Motor neuron (in vitro differentiated cells): ENCODE measurements at regions not wholly inside any gene's neighbourhood (a gene's known extent, or its start where the extent isn't known, plus 50 kb on each side); places are given as distances from the start of the nearest gene placed in this dataset.

Experiments
- ATAC-seq, 8 experiments: fragments of 200-7000 bp; cut with Tn5 transposase; replicated peaks in 6 of 8; 2 replicates each; pipeline ENCODE4 v1.8.0; 2021; ENCODE audit warnings: mild to moderate bottlenecking in 8 of 8, moderate library complexity in 8 of 8
- H3K27ac ChIP-seq, 2 donors: fragments of 250-450 bp; sonication (Bioruptor Pico); 2 replicates each; pipeline ENCODE4 v1.9.0; 2021; ENCODE audit warnings: antibody characterized with exemption in 2 of 2, mild to moderate bottlenecking in 2 of 2, moderate library complexity in 1 of 2
- H3K4me1 ChIP-seq, 2 donors: fragments of 250-450 bp; sonication (Bioruptor Pico); replicated peaks in 1 of 2; 2 replicates each; pipeline ENCODE4 v1.6.1; 2021; ENCODE audit warnings: antibody characterized with exemption in 2 of 2, mild to moderate bottlenecking in 2 of 2, moderate library complexity in 1 of 2
- H3K4me3 ChIP-seq, 5 donors: fragments of 250-450 bp; sonication (Bioruptor Pico); 2 replicates each; pipeline ENCODE4 v1.9.0; 2021; ENCODE audit warnings: antibody characterized with exemption in 5 of 5, mild to moderate bottlenecking in 5 of 5, moderate library complexity in 4 of 5
- WGBS, 10 experiments: fragments of 450-650 bp; shearing (Covaris generic); methylation state at CpG; one replicate each; pipeline ENCODE4 v1.0.0; 2022; 5-methylcytosine and 5-hydroxymethylcytosine counted together
- in situ Hi-C, 9 experiments: fragments of 400-800 bp; cut with MboI; loops; one replicate each; pipeline ENCODE4 v1.15.0; 2021; ENCODE audit warnings: low sequenced_read_pairs in 9 of 9, low pct_unique_long_range_greater_than_20kb in 2 of 9; ENCODE audit not compliant: unreplicated experiment in 9 of 9

- 0 to 100% (median 74%) methylated on average over 1 to 5 of the region's 5 CpGs; no CpG with 5 or more reads in 1 of the 10 experiments for WGBS, 10 experiments
- no peak for ATAC-seq
- Histone ChIP-seq H3K4me1 (no peaks in the 10 kb centered on the region), H3K4me3 (no peak overlapping the region), H3K27ac (no peak overlapping the region)
- in situ Hi-C loops = no loop called here
Measured at GRCh38 chr18:2409906-2410305, 161.4 kb downstream of the METTL4 start.

GRCh38 chr18:2410688-2411087 is 160.6 kb downstream of the METTL4 start:
- ATAC-seq = no peak
- H3K4me3 ChIP-seq = no peak overlapping the region
- in situ Hi-C loops = no loop called here
- H3K4me1 ChIP-seq = no peaks in the 10 kb centered on the region
- H3K27ac ChIP-seq = no peak overlapping the region
- 18 to 100% (median 71%) methylated on average over 1 of the region's 1 CpG; no CpG with 5 or more reads in 1 of the 10 experiments for WGBS, 10 experiments

GRCh38 chr18:2411381-2411960 is 159.8 kb downstream of the METTL4 start:
- Histone ChIP-seq H3K4me3 (no peak overlapping the region), H3K4me1 (no peaks in the 10 kb centered on the region), H3K27ac (no peak overlapping the region)
- 11 to 100% (median 88%) methylated on average over 1 of the region's 1 CpG; no CpG with 5 or more reads in 2 of the 10 experiments for WGBS, 10 experiments
- no peak for ATAC-seq
- in situ Hi-C loops = no loop called here

- in situ Hi-C loops = no loop called here
- ATAC-seq = no peak
- no peak overlapping the region for H3K27ac ChIP-seq
- H3K4me1 ChIP-seq = no peaks in the 10 kb centered on the region
- no peak overlapping the region for H3K4me3 ChIP-seq
- WGBS, 10 experiments = 33 to 83% (median 60%) methylated on average over 1 to 3 of the region's 3 CpGs; no CpG with 5 or more reads in 1 of the 10 experiments
Measured at GRCh38 chr18:2412281-2412680, 159.0 kb downstream of the METTL4 start.

GRCh38 chr18:2412996-2413751 is 158.1 kb downstream of the METTL4 start:
- H3K27ac ChIP-seq = no peak overlapping the region
- no peak overlapping the region for H3K4me3 ChIP-seq
- no peak for ATAC-seq
- in situ Hi-C loops = no loop called here
- 51 to 100% (median 86%) methylated on average over 2 to 6 of the region's 9 CpGs for WGBS, 10 experiments
- no peaks in the 10 kb centered on the region for H3K4me1 ChIP-seq

GRCh38 chr18:2414235-2414634 is 157.1 kb downstream of the METTL4 start:
- Histone ChIP-seq H3K4me1 (no peaks in the 10 kb centered on the region), H3K4me3 (no peak overlapping the region), H3K27ac (no peak overlapping the region)
- in situ Hi-C loops = no loop called here
- ATAC-seq = no peak

- no peaks in the 10 kb centered on the region for H3K4me1 ChIP-seq
- H3K4me3 ChIP-seq = no peak overlapping the region
- WGBS, 10 experiments = 0 to 100% (median 68%) methylated on average over 1 to 3 of the region's 3 CpGs; no CpG with 5 or more reads in 2 of the 10 experiments
- no peak for ATAC-seq
- in situ Hi-C loops = no loop called here
- H3K27ac ChIP-seq = no peak overlapping the region
Measured at GRCh38 chr18:2415656-2416055, 155.6 kb downstream of the METTL4 start.

- ATAC-seq = no peak
- in situ Hi-C loops = no loop called here
- no peaks in the 10 kb centered on the region for H3K4me1 ChIP-seq
- no peak overlapping the region for H3K27ac ChIP-seq
- H3K4me3 ChIP-seq = no peak overlapping the region
- WGBS, 10 experiments = 0 to 93% (median 60%) methylated on average over 1 to 5 of the region's 5 CpGs; no CpG with 5 or more reads in 1 of the 10 experiments
Measured at GRCh38 chr18:2417861-2418610, 153.3 kb downstream of the METTL4 start.

GRCh38 chr18:2420367-2420766 is 150.9 kb downstream of the METTL4 start:
- Histone ChIP-seq H3K4me1 (no peaks in the 10 kb centered on the region), H3K4me3 (no peak overlapping the region), H3K27ac (no peak overlapping the region)
- no peak for ATAC-seq
- in situ Hi-C loops = no loop called here
- WGBS, 10 experiments = 20 to 100% (median 60%) methylated on average over 1 to 4 of the region's 4 CpGs; no CpG with 5 or more reads in 3 of the 10 experiments

- Histone ChIP-seq H3K4me1 (no peaks in the 10 kb centered on the region), H3K27ac (no peak overlapping the region), H3K4me3 (no peak overlapping the region)
- in situ Hi-C loops = no loop called here
- 30 to 100% (median 59%) methylated on average over 1 to 5 of the region's 5 CpGs; no CpG with 5 or more reads in 1 of the 10 experiments for WGBS, 10 experiments
- ATAC-seq = no peak
Measured at GRCh38 chr18:2423761-2424160, 147.5 kb downstream of the METTL4 start.

- H3K4me3 ChIP-seq = no peak overlapping the region
- no peak for ATAC-seq
- WGBS, 10 experiments = 6 to 79% (median 47%) methylated on average over 2 to 3 of the region's 3 CpGs; no CpG with 5 or more reads in 1 of the 10 experiments
- in situ Hi-C loops = no loop called here
- H3K4me1 ChIP-seq = no peaks in the 10 kb centered on the region
- no peak overlapping the region for H3K27ac ChIP-seq
Measured at GRCh38 chr18:2424420-2424819, 146.9 kb downstream of the METTL4 start.

- H3K27ac ChIP-seq = no peak overlapping the region
- in situ Hi-C loops = no loop called here
- no peaks in the 10 kb centered on the region for H3K4me1 ChIP-seq
- H3K4me3 ChIP-seq = no peak overlapping the region
- peak in 3 of 8 experiments; percentile 21 to 53 (median 47) for ATAC-seq
- 0 to 85% (median 38%) methylated on average over 1 to 3 of the region's 4 CpGs; no CpG with 5 or more reads in 1 of the 10 experiments for WGBS, 10 experiments
Measured at GRCh38 chr18:2425426-2426317, 145.6 kb downstream of the METTL4 start.

- Histone ChIP-seq H3K27ac (no peak overlapping the region), H3K4me1 (no peaks in the 10 kb centered on the region), H3K4me3 (no peak overlapping the region)
- in situ Hi-C loops = no loop called here
- ATAC-seq = no peak
Measured at GRCh38 chr18:2430191-2430590, 141.1 kb downstream of the METTL4 start.
